ENCODE measurements at regions not wholly inside any gene's neighbourhood (a gene's known extent, or its start where the extent isn't known, plus 50 kb on each side); places are given as distances from the start of the nearest gene placed in this dataset.

DNA sequence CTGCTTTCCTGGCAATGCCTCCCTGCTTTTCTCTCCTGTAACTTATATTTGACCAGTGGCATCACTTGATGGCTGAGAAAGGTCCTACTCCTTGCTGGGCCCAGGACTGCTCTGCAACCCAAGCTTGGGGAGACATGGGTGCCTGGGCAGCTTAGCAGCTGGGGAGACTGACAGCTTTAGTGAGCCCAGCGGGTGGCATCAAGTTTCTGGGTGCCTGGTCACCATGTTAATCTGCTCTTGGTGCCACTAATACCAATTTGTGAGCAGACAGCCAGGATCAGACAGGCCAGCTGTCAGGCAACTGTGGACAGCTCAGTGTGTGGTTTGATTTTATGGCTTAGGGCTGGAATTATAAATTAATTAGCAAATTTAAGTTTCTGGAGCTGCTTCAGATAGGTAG, 144.8 kb upstream of the GLI2 start:
- peaks cover 26% of the 10 kb centered on the region for H3K9me3 ChIP-seq (ENCODE audit: control insufficient read depth, insufficient read depth, low read length)
- H3K27ac ChIP-seq (ENCODE audit: low read depth, low read length), result no peak overlapping the region
- ChIA-PET CTCF (no interaction called here), POLR2A (no interaction called here)
- H3K27me3 ChIP-seq (ENCODE audit: control insufficient read depth, insufficient read depth, low read length), result peaks cover 13% of the 10 kb centered on the region
- DNase-seq (ENCODE audit: low read depth, low spot score), result no peak
- TF ChIP-seq, protein P1, sequence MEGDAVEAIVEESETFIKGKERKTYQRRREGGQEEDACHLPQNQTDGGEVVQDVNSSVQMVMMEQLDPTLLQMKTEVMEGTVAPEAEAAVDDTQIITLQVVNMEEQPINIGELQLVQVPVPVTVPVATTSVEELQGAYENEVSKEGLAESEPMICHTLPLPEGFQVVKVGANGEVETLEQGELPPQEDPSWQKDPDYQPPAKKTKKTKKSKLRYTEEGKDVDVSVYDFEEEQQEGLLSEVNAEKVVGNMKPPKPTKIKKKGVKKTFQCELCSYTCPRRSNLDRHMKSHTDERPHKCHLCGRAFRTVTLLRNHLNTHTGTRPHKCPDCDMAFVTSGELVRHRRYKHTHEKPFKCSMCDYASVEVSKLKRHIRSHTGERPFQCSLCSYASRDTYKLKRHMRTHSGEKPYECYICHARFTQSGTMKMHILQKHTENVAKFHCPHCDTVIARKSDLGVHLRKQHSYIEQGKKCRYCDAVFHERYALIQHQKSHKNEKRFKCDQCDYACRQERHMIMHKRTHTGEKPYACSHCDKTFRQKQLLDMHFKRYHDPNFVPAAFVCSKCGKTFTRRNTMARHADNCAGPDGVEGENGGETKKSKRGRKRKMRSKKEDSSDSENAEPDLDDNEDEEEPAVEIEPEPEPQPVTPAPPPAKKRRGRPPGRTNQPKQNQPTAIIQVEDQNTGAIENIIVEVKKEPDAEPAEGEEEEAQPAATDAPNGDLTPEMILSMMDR (IDR thresholded peaks at IDR 0.05; ENCODE audit: low read depth, low read length), result no peak
- no peak overlapping the region for H3K4me3 ChIP-seq (ENCODE audit: low read depth, low read length)

DNA sequence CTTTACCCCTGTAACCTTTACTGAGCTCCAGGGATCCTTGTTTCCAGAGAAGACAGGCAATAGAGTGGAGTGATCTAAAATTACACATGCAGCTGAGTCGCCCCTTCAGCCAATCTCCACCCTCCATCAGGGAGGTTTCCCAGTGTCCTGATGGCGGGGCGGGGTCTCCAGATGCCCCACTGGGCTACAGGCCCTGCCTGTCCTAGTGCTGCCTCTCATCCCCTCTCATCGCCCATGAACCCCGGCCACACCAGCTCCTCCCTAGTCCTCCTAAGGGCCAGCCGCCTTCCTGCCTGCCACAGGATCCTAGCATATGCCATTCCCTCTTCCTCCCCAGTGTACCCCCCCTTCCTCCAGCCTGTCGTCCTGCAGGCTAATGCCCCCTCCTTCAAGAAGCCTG, 144.1 kb upstream of the GLI2 start:
- H3K9me3 ChIP-seq (ENCODE audit: control insufficient read depth, insufficient read depth, low read length), result peaks cover 19% of the 10 kb centered on the region
- ChIA-PET CTCF (no interaction called here), POLR2A (no interaction called here)
- TF ChIP-seq, protein P1 (IDR thresholded peaks at IDR 0.05; ENCODE audit: low read depth, low read length), result no peak
- DNase-seq (ENCODE audit: low read depth, low spot score), result no peak
- no peak overlapping the region for H3K4me3 ChIP-seq (ENCODE audit: low read depth, low read length)
- peaks cover 11% of the 10 kb centered on the region for H3K27me3 ChIP-seq (ENCODE audit: control insufficient read depth, insufficient read depth, low read length)
- H3K27ac ChIP-seq (ENCODE audit: low read depth, low read length), result no peak overlapping the region

GRCh38 chr2:120592084-120592483, 143.6 kb upstream of the GLI2 start:
- DNase-seq (ENCODE audit: low read depth, low spot score), result no peak
- peaks cover 13% of the 10 kb centered on the region for H3K9me3 ChIP-seq (ENCODE audit: control insufficient read depth, insufficient read depth, low read length)
- CTCF ChIA-PET, result no interaction called here
- no peak overlapping the region for H3K4me3 ChIP-seq (ENCODE audit: low read depth, low read length)
- POLR2A ChIA-PET, result no interaction called here
- TF ChIP-seq, protein P1 (IDR thresholded peaks at IDR 0.05; ENCODE audit: low read depth, low read length), result no peak
- no peak overlapping the region for H3K27ac ChIP-seq (ENCODE audit: low read depth, low read length)
- peaks cover 7% of the 10 kb centered on the region for H3K27me3 ChIP-seq (ENCODE audit: control insufficient read depth, insufficient read depth, low read length)

GRCh38 chr2:120593921-120594686, 141.6 kb upstream of the GLI2 start:
- ChIA-PET POLR2A (no interaction called here), CTCF (no interaction called here)
- Histone ChIP-seq H3K4me3 (ENCODE audit: low read depth, low read length) (no peak overlapping the region), H3K27me3 (ENCODE audit: control insufficient read depth, insufficient read depth, low read length) (peaks cover 5% of the 10 kb centered on the region), H3K9me3 (ENCODE audit: control insufficient read depth, insufficient read depth, low read length) (peaks cover 14% of the 10 kb centered on the region), H3K27ac (ENCODE audit: low read depth, low read length) (no peak overlapping the region)
- DNase-seq (ENCODE audit: low read depth, low spot score), result no peak
- TF ChIP-seq, protein P1 (IDR thresholded peaks at IDR 0.05; ENCODE audit: low read depth, low read length), result no peak

DNA sequence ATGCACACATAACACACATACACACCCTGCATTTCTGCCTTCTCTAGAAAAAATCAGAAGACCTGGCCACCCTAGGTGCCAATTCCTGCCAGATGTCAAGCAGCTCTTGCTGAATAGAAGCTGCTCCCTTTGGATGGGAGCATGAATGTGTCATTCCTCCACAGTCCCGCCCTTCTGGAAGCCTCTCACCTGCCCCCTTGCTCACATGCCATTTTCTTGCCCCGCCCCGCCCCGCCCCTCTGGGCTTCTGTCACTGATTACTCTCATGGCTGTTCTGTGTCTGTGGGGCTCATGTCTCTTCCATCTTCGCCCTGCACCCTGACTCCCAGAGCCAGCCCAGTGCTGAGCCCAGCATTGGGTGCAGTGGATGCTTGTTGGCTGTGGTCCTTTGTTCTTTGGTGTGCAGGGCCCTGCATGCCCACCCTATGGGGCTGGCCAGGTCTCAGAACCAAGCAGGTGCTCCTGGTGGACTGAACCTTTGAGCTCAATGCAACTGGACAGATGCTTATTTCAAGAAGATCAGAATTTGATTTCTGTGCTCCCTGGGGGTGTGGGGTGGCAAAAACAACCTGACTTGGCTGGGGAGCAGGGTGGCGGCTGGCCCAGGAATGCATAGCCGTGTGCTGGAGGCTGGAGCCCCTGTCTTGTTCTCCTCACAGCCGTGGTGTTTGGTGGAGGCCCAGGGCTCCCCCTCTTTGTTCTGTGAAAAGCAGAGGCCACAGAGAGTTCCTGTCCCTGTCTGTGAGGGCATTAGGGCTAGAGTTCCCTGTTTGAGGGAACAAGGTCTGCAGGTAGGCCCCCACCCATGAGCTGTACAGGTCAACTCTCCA, 140.6 kb upstream of the GLI2 start:
- CTCF ChIA-PET, result interaction anchor here (1.0 to 1.3 kb wide), 2 partner anchors 29 to 86 kb away, joined by 3 read pairs; no protein-coding TSS in a partner anchor
- H3K9me3 ChIP-seq (ENCODE audit: control insufficient read depth, insufficient read depth, low read length), result peaks cover 15% of the 10 kb centered on the region
- H3K27ac ChIP-seq (ENCODE audit: low read depth, low read length), result no peak overlapping the region
- POLR2A ChIA-PET, result interaction anchor here (1.2 kb wide), 1 partner anchor 36 kb away, joined by 5 read pairs; no protein-coding TSS in a partner anchor
- H3K4me3 ChIP-seq (ENCODE audit: low read depth, low read length), result no peak overlapping the region
- H3K27me3 ChIP-seq (ENCODE audit: control insufficient read depth, insufficient read depth, low read length), result peaks cover 5% of the 10 kb centered on the region
- DNase-seq (ENCODE audit: low read depth, low spot score), result no peak
- TF ChIP-seq, protein P1 (IDR thresholded peaks at IDR 0.05; ENCODE audit: low read depth, low read length), result no peak

Measured in AG04450 (cell line).